GM12892 (cell line): ENCODE measurements at regions not wholly inside any gene's neighbourhood (a gene's known extent, or its start where the extent isn't known, plus 50 kb on each side); places are given as distances from the start of the nearest gene placed in this dataset.

Experiments used
- POLR2A ChIP-seq: IDR thresholded peaks from 2 replicates; pipeline ENCODE4 v1.6.1; 2011; ENCODE audit warnings: low read depth, low read length, control low read depth
- POLR2AphosphoS5 ChIP-seq: IDR thresholded peaks from 2 replicates; pipeline ENCODE4 v1.6.1; 2011; ENCODE audit warnings: low read depth, low read length, control low read depth
- TAF1 ChIP-seq: IDR thresholded peaks from 2 replicates; pipeline ENCODE4 v1.6.1; 2011; ENCODE audit warnings: low read depth, mild to moderate bottlenecking, control low read depth, low read length, borderline replicate concordance

DNA sequence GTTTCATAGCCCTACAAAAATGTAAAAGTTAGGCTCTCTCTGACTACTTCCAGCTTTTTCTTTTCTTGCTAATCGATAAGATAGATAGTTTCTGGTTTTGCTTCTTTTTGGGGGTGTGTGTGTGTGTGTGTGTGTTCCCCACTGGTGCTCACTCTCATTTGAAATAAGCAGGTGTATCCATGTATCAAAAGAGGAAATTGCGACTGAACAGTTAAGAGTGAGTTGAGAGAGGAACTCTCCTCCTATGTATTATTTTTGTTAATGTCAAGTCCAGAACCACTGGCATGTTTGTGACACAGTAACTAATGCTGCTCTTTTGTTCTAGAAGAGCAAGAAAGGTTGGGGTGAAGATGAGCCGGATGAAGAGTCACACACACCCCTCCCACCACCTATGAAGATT lies 96.7 kb upstream of the UMPS start:
- no peak for TF ChIP-seq POLR2A
- TF ChIP-seq TAF1: no peak
- TF ChIP-seq POLR2AphosphoS5: no peak
